Chondrocyte (in vitro differentiated cells): ENCODE measurements at regions not wholly inside any gene's neighbourhood (a gene's known extent, or its start where the extent isn't known, plus 50 kb on each side); places are given as distances from the start of the nearest gene placed in this dataset.
A peak's percentile ranks its signal among the peaks of the same experiment; 100 is the strongest.
"Not testable (repeated sequence)": the region's sequence is repeated elsewhere in the genome, so short reads cannot be mapped to it uniquely, and the experiment has no call there.

Experiments
- DNase-seq: peaks from one replicate; pipeline ENCODE4 v3.0.0; 2021; ENCODE audit warnings: mixed read lengths, low spot score
- H3K27ac Mint-ChIP-seq: one replicate; pipeline ENCODE4 v1.8.0; 2021; ENCODE audit warnings: mild to moderate bottlenecking, moderate library complexity, mixed read lengths; ENCODE audit not compliant: unreplicated experiment
- H3K27me3 Mint-ChIP-seq: 2 replicates; pipeline ENCODE4 v1.8.0; 2021; ENCODE audit warnings: low read depth, mixed read lengths
- H3K36me3 Mint-ChIP-seq: 2 replicates; pipeline ENCODE4 v1.8.0; 2021; ENCODE audit warnings: low read depth, mixed read lengths
- H3K4me1 Mint-ChIP-seq: 2 replicates; pipeline ENCODE4 v1.8.0; 2021; ENCODE audit warnings: low read depth, mild to moderate bottlenecking, mixed read lengths
- H3K4me3 Mint-ChIP-seq: one replicate; pipeline ENCODE4 v1.8.0; 2021; ENCODE audit warnings: mild to moderate bottlenecking, moderate library complexity, mixed read lengths; ENCODE audit not compliant: unreplicated experiment
- H3K9me3 Mint-ChIP-seq: 2 replicates; pipeline ENCODE4 v1.8.0; 2021; ENCODE audit warnings: low read depth, mixed read lengths
- TF ChIP-seq, protein P1 (sequence below): fragments of 200-600 bp; sonication (generic); IDR thresholded peaks from 2 replicates; pipeline ENCODE4 v1.5.0; 2021; ENCODE audit warnings: antibody characterized with exemption, mild to moderate bottlenecking, moderate library complexity

- H3K4me3 Mint-ChIP-seq, result no peak overlapping the region
These were observed 3929.2 kb upstream of the OR11H1 start for GRCh38 chr22:11598492-11599440.

GRCh38 chr22:11599456-11599855, 3928.5 kb upstream of the OR11H1 start:
- H3K9me3 Mint-ChIP-seq, result peaks cover 40% of the 10 kb centered on the region
- H3K4me3 Mint-ChIP-seq, H3K27me3 Mint-ChIP-seq, H3K4me1 Mint-ChIP-seq, DNase-seq, H3K36me3 Mint-ChIP-seq, H3K27ac Mint-ChIP-seq: not testable (repeated sequence)

More at GRCh38 chr22:11598492-11599440, 3929.2 kb upstream of the OR11H1 start:
- Mint-ChIP-seq H3K36me3 (peaks cover 4% of the 10 kb centered on the region), H3K27me3 (no peaks in the 10 kb centered on the region), H3K4me1 (no peaks in the 10 kb centered on the region), H3K27ac (no peak overlapping the region), H3K9me3 (peaks cover 37% of the 10 kb centered on the region)
- TF ChIP-seq, protein P1, sequence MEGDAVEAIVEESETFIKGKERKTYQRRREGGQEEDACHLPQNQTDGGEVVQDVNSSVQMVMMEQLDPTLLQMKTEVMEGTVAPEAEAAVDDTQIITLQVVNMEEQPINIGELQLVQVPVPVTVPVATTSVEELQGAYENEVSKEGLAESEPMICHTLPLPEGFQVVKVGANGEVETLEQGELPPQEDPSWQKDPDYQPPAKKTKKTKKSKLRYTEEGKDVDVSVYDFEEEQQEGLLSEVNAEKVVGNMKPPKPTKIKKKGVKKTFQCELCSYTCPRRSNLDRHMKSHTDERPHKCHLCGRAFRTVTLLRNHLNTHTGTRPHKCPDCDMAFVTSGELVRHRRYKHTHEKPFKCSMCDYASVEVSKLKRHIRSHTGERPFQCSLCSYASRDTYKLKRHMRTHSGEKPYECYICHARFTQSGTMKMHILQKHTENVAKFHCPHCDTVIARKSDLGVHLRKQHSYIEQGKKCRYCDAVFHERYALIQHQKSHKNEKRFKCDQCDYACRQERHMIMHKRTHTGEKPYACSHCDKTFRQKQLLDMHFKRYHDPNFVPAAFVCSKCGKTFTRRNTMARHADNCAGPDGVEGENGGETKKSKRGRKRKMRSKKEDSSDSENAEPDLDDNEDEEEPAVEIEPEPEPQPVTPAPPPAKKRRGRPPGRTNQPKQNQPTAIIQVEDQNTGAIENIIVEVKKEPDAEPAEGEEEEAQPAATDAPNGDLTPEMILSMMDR, result no peak
- peak; percentile 96 for DNase-seq

GRCh38 chr22:11600161-11600560, 3927.8 kb upstream of the OR11H1 start:
- H3K36me3 Mint-ChIP-seq, H3K27ac Mint-ChIP-seq, H3K4me3 Mint-ChIP-seq, H3K27me3 Mint-ChIP-seq, H3K4me1 Mint-ChIP-seq: not testable (repeated sequence)
- peak; percentile 97 for DNase-seq
- H3K9me3 Mint-ChIP-seq, result peaks cover 47% of the 10 kb centered on the region

DNA sequence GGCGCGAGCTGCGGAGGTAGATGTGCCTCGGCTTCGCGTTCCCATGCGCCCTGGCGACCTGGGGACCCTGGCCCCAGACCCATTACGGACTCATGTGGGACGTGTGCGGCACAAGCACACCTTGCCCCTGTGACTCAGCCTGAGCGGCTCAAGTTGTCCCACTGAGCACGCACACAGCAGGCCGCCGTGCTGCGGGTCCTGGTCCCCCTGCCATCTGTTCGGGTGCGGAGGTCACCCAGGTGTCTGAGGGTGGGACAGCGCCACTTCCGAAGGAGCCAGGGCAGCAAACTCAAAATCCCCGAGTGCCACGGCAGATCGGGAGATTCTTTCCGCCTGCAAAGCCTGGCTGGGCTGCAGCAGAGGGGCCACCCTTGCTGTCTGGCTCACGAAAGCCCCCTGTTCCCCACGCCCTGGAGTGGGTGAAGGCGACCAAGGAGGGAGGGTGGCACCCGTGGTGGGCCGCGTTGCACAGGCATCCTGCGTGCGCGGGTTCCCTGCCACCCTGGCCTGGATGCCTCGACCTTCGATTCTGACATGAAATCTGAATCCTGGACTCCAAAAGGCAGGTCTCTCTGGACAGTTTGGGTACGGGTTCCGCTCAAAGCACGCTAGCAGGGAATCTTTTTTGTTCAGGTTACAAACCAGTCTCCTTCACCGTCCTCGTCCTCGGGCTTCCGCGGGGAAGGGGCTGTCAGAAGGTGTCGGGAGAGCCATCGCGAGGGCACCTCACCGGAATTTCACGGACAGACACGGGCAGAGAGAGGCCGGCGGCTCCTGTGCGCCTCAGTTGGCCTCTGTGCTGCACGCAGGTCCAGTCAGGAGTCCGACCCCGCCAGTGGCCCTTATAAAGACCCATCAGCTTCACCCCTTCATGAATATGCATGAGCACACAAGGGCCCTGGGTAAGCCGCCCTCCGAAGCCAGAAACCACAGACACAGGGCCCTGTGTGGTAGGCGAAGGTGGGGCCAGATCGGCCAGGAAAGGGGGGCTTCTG, 3926.8 kb upstream of the OR11H1 start:
- not testable (repeated sequence) for H3K27ac Mint-ChIP-seq, H3K4me3 Mint-ChIP-seq, H3K27me3 Mint-ChIP-seq, H3K36me3 Mint-ChIP-seq, H3K4me1 Mint-ChIP-seq
- DNase-seq, result peak; percentile 93
- H3K9me3 Mint-ChIP-seq, result peaks cover 43% of the 10 kb centered on the region

DNA sequence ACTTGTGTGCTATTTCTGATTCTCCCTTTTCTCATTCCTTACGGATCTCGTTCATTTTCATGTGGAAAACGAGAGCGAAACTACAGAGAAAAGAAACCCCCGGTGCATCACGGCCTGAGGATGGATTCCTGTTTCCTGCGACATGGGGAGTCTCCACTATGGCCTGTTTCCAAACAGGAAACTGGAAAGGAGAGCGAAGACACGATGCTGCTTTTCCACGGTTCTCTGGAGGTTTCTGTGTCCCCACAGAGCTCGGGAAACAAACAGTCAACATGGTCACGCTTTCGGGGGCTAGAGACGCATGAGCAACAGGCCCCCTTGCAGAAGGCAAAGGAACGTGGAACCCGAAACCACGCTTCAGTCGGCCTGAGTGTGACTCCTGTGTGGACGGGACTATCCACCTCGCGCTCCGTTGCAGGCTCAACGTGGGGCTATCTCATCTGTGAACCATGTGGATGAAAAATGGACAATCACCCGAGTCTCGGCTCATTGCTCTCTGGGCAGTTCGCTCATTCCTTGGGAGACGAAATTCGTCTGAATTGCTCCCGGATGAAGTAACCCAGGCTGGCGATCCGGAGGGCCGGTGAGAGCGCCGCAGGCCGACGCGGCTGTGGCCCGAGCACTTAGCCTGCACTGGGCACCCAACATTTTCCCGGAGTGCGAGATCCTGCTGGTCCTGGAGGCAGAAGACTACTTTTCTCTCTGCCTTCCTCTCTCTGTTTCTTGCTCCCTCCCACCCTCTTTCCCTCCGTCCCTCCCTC, 3923.2 kb upstream of the OR11H1 start:
- peak; percentile 86 for DNase-seq
- not testable (repeated sequence) for H3K27ac Mint-ChIP-seq, H3K4me1 Mint-ChIP-seq, H3K27me3 Mint-ChIP-seq, H3K36me3 Mint-ChIP-seq, H3K4me3 Mint-ChIP-seq
- H3K9me3 Mint-ChIP-seq, result peaks cover 43% of the 10 kb centered on the region

- Mint-ChIP-seq H3K9me3 (peaks cover 47% of the 10 kb centered on the region), H3K4me3 (no peak overlapping the region), H3K4me1 (no peaks in the 10 kb centered on the region), H3K27me3 (no peaks in the 10 kb centered on the region), H3K36me3 (no peaks in the 10 kb centered on the region), H3K27ac (no peak overlapping the region)
- DNase-seq, result no peak
- TF ChIP-seq, protein P1, result no peak
These were observed 3922.5 kb upstream of the OR11H1 start for GRCh38 chr22:11605468-11605981.

GRCh38 chr22:11606047-11607000, 3921.7 kb upstream of the OR11H1 start:
- not testable (repeated sequence) for H3K4me3 Mint-ChIP-seq, H3K27me3 Mint-ChIP-seq, DNase-seq, H3K4me1 Mint-ChIP-seq, H3K36me3 Mint-ChIP-seq, H3K27ac Mint-ChIP-seq
- peaks cover 53% of the 10 kb centered on the region for H3K9me3 Mint-ChIP-seq

- not testable (repeated sequence) for H3K4me3 Mint-ChIP-seq, DNase-seq, H3K4me1 Mint-ChIP-seq, H3K27ac Mint-ChIP-seq, H3K27me3 Mint-ChIP-seq, H3K36me3 Mint-ChIP-seq
- peaks cover 57% of the 10 kb centered on the region for H3K9me3 Mint-ChIP-seq
These were observed 3920.8 kb upstream of the OR11H1 start for GRCh38 chr22:11607215-11607614.

DNA sequence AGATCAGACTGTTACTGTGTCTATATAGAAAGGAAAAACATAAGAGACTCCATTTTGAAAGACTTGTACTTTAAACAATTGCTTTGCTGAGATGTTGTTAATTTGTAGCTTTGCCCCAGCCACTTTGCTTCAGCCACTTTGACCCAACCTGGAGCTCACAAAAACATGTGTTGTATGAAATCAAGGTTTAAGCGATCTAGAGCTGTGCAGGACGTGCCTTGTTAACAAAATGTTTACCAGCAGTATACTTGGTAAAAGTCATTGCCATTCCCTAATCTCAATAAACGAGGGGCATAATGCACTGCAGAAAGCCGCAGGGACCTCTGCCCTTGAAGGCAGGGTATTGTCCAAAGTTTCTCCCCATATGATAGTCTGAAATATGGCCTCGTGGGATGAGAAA, 3919.5 kb upstream of the OR11H1 start:
- H3K27me3 Mint-ChIP-seq, H3K4me3 Mint-ChIP-seq, H3K27ac Mint-ChIP-seq, H3K36me3 Mint-ChIP-seq, DNase-seq, H3K4me1 Mint-ChIP-seq: not testable (repeated sequence)
- H3K9me3 Mint-ChIP-seq, result peaks cover 60% of the 10 kb centered on the region
